HG03196 (cell line): ENCODE measurements at regions not wholly inside any gene's neighbourhood (a gene's known extent, or its start where the extent isn't known, plus 50 kb on each side); places are given as distances from the start of the nearest gene placed in this dataset.

Experiments used
- ATAC-seq: cut with Tn5 transposase; IDR thresholded peaks from one replicate; pipeline ENCODE4 v1.9.1; 2021; ENCODE audit not compliant: unreplicated experiment

DNA sequence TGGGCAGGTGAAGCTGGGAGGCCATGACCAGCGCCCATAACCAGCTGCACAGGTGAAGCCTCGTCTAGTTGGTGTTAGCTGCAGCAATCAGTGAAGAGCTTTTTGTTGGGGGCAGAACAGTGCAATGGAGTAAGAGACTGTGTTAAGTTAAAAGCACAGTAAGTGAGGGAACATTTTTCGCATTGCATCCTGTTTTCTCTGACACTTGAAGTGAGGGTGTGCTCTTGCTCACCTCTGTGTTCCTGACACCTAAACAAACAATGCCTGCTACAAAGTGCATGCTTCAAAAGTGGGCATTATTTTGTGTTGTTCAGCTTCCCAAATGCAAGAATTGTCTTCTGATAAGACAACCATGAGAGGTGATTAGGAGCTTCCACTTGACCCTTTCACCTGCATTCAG is 324.0 kb upstream of the ACVR2A start:
- ATAC-seq, result no peak

DNA sequence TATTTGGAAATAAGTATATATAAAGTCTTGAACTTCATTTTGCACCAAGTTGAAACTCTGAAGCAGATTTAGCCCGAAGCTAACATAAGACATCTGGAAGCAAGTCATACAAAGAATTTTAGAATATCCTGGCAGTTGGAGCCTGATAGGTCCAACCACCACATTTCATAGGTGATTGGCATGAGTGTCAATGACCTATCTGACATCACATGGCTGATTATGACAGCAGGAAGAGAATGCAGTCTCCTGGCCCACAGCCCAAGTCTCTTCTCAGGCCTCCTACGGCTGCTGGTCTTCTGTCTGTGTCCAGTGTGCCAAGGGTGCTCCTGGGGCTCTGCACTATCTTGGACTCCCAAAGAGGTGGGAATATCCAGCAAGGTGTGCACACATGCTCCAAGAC is 325.7 kb upstream of the ACVR2A start:
- no peak for ATAC-seq

DNA sequence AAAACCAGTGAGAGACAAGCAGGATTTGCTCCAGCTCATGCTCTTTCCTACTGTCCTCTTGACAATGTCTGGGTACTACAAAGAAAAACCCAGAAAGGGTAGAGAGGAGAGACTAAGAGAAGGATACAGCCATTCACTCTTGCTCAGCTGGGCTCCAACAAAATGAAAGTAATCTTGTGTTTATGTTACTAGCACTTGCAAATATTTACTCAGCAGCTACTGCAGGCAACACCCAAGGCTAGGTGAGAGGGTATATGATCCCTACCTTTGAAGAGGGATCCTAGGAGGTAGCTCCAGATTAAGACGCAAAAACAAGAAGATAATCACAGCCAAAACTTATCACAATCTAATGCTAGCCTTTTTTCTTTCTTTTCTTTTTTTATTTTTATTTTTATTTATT is 329.6 kb upstream of the ACVR2A start:
- ATAC-seq, result no peak

DNA sequence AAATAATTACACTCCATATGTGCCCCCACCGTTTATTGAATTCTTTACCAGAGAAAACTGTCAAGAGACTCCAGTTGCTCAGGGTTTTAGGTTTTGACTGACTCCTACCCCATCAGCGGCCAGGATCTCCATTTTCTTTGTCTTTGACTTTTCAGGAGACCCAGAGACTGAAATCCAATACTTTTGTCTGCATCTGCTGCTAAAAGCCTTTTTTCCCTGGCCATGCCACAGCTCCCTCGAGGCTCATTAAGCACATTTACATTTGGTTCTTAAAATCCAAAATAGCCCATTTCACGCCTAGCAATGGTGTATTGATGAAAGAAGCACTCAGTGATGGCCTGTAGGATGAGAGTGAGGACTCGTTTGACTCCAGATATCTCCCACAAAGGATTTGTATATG is 332.6 kb upstream of the ACVR2A start:
- ATAC-seq, result no peak

DNA sequence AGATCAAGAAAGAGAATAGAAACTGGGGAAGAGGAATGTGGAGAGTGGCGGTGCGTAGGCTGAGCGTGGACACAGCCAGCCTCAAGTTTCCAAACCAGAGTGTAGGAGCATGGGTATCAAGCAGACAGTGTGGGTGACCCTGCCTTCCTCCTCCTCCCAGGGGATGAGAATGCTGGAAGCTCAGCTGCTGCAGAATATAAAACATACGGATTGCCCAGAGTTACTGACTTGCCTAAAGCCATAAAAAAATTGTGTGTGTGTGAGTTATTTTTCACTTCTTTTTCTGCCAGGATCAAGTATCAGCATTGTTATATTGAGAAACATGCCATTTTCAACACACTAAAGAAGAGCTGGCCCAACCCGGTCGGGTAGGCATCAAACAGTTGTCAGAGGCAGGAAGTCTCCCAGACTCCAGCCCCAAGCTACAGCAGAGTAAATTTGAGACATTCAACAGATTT is 333.3 kb upstream of the ACVR2A start:
- ATAC-seq, result no peak

DNA sequence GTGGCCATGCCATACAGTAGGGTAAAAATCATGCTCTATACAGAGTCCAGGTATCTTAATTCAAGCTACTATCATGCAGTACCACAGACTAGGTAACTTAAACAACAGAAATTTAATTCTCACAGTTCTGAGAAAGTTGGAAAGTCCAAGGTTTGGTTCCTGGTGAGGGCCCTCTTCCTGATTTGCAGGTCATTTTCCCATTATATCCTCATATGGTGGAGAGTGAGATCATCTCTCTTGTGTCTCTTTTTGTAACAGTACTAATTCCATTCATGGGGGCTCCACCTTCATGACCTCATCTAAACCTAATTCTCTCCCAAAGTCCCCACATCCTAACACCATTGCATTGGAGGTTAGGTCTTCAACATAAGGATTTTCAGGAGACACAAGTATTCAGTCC is 335.0 kb upstream of the ACVR2A start:
- no peak for ATAC-seq

DNA sequence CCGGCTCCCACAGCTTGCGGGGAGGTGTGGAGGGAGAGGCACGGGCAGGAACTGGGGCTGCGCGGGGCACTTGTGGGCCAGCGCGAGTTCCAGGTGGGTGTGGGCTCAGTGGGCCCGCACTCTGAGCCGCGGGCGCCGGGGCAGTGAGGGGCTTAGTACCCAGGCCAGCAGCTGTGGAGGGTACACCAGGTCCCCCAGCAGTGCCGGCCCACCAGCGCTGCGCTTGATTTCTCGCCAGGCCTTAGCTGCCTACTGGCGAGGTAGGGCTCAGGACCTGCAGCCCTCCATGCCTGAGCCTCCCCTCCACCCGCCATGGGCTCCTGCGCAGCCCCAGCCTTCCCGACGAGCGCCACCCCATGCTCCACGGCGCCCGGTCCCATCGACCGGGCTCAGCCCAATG is 337.9 kb upstream of the ACVR2A start:
- ATAC-seq, result no peak

DNA sequence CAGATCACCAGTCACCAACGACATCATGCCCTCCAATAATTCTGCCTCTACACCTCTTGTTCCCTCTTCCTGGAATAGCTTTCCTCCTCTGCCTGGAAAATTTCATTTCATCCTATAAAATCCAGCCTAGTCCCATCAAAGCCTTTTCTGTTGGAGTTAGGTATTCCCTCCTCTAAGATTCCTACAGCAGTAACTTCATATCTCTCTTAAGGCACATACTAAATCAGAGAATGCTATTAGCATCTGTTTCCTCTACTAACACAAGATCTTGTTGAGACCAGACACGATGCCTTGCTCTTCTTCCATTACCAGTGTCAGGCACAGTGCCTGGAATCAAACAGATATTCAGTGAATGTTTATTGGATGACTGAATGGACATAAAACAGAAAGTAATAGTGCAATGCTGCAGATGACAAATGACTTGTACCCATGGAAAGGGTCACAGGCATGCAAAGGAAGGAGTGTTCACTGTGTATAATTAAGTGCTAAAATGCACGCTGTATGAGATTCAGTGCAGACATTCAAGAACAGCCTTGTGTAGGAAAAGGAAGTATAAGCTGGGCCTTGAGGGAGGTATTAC is 342.0 kb upstream of the ACVR2A start:
- ATAC-seq, result no peak

DNA sequence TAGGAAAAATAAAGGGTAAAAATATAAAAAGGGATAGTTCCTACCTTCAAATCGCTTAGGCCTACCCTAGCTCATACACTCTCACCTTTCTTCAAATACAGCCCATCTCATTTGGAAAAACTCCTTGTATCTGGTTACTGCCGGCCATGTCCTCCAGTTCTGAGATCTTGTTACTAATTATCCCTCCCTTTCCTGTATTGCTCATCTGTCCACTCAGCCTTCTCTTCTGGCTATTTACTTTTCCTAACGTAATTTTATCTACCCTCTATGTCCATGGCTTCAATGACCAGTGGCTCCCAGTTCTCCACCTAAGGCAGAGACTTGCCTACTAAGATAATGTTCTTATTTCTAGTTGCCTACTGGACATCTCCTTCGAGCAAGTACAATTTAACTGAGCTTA is 342.9 kb upstream of the ACVR2A start:
- no peak for ATAC-seq

DNA sequence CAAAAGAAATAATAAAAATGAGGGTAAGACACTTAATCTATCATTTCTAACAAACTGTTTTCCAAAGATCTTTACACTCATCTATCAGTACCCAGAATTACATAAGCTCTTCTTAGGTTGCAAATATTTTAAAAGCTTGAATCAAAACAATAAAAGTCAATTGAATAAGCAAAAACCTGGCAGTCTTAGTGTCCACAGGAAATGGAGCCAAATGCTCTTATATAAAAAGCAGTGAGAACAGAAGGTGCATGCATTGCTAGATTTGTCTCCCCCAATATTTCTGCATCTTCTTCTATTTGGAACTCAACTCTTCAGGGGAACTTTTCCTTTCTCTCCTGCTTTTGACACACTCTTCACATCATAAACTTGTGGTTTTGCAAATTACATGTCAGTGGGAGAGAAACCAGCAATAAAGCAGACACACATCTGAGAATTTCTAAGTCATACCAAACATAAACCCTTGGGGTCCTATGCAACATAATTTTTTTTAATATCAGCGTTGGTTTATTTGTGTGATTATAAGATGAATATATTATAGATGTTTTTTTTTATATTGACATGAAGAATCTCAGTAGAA is 343.9 kb upstream of the ACVR2A start:
- ATAC-seq, result no peak

DNA sequence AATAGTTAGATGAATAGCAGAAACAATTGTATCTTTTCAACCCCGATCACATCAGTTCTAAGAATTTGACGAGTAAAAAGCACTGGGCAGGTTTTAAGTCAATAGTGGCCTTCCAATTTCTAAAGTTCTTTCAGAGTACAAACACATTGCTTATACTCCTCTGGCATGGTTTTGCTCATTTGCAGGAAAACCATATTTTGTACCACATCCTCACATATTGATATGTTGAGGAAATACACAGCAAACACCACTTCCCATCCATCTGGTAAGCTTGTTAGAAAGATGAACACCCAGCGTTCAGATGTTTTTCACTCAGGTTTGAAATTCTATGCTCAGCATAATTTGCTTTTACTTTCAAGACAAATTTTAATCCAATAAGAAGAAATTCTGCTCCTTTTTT is 344.6 kb upstream of the ACVR2A start:
- no peak for ATAC-seq

DNA sequence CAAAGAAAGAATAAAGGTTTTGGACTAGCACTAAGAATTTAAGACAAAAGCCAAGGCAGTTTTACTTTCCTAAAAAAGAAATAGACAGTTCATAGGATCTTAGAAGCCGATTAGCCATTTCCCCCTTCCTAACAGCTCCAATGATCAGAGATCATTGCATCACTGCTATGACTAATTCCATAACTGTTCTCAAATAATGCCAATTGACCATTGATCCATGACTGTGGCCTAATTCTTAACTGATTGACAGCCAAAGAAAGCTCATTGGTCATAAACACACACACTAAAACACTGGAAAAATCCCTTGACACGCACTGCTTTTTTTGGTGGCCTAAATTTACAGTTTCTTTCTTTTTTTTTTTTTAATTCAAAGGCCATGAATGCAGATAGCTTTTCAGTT is 345.0 kb upstream of the ACVR2A start:
- ATAC-seq, result peak; percentile 68

DNA sequence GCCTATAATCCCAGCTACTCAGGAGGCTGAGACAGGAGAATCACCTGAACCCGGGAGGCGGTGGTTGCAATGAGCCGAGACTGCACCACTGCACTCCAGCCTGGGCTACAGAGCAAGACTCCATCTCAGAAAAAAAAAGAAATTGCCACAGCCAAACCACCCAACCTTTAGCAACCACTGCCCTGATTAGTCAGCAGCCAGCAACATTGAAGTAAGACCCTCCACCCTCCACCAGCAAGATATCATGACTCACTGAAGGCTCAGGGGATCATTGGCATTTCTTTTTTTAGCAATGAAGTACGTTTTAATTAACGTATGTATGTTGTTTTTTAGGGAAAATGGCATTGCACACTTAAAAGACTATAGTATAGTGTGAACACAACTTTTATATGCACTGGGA is 349.1 kb upstream of the ACVR2A start:
- no peak for ATAC-seq

DNA sequence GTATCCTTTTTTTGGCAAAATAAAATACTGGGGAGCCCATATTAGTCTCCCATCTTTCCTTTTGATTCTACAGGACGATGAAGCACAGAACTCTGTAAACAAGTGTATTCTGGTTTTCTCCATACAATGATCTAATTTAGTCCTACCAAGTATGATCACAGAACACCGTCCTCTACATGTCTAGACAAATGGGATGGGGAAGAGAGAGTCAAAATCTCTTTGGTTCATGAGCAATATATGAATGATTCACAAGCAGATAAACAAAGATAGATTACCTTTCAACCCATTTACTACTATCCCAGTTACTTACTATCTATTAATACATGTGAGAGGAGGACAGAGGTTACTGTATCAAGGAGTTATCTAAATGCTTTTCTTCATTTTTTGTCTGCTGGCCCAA is 352.4 kb upstream of the ACVR2A start:
- ATAC-seq, result no peak

DNA sequence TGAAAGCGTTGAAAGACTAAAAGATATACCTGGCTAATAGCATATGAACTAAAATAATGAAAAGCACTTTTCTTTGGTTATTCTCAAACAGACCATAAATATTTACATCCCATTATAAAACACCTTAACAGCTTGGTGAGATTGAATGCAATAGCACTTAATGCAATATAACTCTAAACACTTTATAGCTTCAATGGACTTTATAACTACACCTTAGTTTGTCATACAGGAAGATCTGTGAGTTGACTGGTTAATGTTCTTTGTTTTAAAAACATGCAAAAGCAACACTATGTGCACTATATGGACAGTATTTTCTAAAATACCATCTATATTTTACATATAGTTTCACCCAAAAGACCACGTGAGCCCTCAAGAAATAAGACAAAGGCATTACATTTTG is 353.3 kb upstream of the ACVR2A start:
- no peak for ATAC-seq

DNA sequence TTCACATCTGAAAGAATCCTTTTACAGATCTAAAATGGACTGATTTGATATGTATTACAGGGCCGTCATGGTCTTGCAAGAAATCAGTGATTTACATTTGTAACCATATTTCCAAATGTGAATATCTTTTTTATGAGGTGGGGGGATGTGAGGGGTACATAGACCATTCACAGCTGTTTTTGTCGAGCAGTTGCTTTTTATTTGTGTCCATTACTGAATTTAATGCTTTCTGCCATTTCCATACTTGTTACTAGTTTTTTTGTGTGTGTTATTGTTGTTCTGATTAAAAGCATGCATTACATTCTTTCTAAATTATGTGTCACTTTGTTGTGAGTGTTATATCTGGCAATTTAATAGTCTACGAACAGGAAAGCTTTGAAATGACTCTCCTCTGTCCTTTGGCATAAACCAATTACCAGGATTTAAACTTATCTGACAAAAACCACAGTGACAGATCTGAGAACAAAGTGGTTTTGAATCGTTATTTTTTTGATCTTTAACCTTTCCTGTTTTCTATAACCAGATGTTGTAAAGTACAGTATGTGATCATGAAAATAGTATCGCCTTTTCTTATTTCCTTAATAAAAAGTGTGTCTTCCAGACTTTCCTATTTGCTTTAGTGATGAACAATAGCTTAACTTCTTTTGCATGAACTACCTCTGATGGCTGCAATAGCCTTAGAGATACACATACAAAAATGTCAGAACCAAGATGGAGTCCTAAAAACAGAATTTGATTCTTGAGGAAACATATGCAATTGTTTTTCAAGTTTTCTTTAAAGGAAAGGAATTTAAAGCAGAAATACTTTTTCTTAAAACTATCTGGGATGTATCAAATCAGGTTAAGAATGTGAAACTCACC is 354.2 kb upstream of the ACVR2A start:
- ATAC-seq, result no peak

DNA sequence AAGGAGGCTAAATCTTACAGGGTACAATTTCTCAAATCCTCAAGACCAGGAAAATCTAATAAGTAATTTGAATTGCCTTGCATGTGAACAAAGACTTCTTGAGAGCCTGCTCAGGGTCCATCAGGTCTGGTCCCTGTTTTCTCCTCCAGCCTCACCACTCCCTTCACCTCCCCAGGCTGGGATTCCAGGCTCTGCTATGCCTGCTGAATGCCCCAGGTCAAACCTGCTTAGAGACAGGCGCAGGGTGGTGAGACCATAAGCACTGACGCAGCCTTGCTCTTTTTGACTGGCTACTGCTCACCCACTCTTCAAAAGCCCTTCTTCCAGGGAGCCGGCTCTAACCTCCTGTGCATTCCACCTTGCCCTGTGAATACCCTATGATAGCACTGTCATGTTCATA is 356.4 kb upstream of the ACVR2A start:
- ATAC-seq, result no peak

DNA sequence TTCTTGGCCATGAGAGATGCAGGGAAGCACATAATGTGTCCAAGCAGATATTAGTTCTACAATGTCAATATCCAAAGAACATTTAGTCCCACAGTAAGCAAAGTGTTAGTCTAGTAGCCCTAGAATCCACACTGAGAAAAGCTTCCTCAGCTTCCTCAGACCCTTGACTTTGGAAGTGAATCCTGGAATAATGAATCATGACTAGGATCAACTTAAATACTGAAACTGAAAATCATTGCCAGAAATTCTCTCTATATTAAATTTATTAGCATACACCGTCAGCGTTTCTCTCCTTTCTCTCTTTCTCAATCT is 356.9 kb upstream of the ACVR2A start:
- no peak for ATAC-seq

DNA sequence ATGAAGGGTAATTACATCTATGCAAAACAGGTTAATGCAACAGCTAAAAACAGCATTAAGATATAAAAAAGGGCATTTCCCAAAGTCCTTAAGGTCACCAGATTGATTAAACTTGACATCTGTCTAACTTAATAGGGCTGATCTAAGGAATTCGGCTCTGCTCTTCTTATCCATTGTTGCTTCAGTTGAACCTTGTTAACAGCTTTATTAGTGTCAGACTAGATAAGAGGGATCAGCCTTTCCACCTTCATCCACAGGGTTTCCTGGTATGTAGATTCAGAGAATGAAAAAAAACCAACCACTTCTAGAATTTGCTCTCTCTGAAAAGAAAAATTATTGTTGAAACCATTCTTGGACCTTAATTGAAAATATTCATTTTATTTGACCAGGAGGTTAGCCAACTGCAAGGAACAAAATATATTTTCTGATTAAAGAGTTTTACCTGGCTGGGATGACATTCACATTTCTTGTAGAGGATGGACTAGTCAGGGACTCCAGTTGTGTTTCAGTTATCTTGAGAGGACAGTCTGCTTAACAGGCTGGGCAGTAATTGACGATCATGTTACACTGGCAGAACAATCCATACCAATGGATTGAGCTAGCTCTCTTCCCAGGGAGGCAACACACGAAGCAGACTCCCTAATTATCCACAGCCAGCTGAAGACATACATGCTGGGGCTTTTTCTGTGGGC is 357.4 kb upstream of the ACVR2A start:
- ATAC-seq, result no peak

DNA sequence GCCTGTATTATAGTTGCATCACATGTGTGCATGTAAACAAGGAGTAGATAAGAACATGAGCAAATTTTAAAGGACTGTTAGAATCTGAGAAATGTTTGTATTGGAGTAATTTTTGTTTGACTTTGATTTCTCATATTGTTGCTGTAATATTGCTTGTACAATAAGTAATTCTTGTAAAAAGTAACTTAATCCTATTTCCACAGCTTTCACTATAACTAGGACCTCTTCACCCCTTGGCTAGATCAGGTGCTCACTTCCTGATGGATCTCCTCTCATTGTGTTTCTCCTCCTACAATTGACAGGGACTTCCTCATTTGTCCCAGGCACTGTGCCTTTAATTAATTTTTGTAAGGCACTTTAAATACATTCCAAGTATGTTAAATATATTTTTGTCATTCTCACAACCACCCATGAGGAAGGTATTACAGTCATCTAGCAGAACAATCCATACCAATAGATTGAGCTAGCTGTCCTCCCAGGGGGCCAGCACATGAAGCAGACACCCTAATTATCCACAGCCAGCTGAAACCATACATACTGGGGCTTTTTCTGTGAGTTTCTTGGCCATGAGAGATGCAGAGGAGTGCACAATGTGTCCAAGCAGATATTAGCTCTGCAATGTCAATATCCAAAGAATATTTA is 359.5 kb upstream of the ACVR2A start:
- no peak for ATAC-seq

DNA sequence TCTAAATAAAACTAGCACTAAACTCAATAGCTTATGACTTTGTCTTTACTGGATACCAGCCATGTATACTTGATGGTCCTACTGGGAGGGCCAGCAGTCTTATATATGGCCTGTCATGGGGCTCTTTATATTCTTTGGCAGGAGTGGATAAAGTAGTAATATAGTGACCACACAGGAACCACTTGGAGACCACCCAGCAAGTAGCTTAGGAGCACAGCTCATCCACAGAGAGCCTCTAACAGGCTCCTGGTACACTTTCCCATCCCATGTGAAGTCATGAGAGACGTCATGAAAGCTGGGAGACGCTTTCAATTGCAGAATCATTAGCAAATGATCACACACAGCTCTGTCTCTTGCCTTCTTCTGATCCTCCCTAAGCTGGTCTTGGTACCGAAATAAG is 360.9 kb upstream of the ACVR2A start:
- ATAC-seq, result no peak
